ENCODE measurements at regions not wholly inside any gene's neighbourhood (a gene's known extent, or its start where the extent isn't known, plus 50 kb on each side); places are given as distances from the start of the nearest gene placed in this dataset.

DNA sequence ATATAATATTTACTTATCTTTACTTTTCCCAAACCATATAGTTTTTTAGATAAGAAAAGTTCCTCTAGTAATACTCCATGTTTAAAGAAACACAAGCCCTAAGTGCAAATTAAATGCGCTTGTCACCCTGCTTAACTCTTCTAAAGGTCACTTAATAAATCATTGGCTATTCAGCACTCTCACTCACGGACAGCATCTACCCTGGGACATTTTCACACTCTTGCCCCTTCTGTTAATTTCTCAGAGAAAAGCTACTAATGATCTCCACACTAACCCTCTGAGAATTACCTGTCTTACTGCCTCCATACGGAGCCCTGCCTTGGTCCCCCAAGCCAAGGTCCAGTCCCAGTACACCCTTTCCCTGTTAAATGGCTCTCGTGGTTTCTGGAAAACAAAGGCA lies 102.2 kb downstream of the NRN1 start:
- no peaks in the 10 kb centered on the region for H3K79me2 ChIP-seq (ENCODE audit: low read length)
- H3K27ac ChIP-seq (ENCODE audit: low read length), result no peak overlapping the region
- no peaks in the 10 kb centered on the region for H3K9me3 ChIP-seq (ENCODE audit: low read length)
- no peak overlapping the region for H3K9ac ChIP-seq (ENCODE audit: low read length)
- DNase-seq (no peak), ATAC-seq (no peak)
- no peak overlapping the region for H2AFZ ChIP-seq (ENCODE audit: low read length)
- TF ChIP-seq EZH2phosphoT487 (IDR thresholded peaks at IDR 0.05; ENCODE audit: borderline replicate concordance, low read length) (no peak), CTCF (conservative IDR thresholded peaks at IDR 0.05; ENCODE audit: low read depth, low read length) (no peak), EZH2 (IDR thresholded peaks at IDR 0.05; ENCODE audit: low read length, unreplicated experiment) (no peak)
- no peaks in the 10 kb centered on the region for H3K27me3 ChIP-seq (ENCODE audit: low read length)
- no TSS peak for BruUV-seq (replicated peaks)
- ChIA-PET CTCF (no interaction called here), POLR2A (ENCODE audit: unreplicated experiment) (no interaction called here)
- no peaks in the 10 kb centered on the region for H3K9me2 ChIP-seq (replicated peaks; ENCODE audit: low read length)
- no peaks in the 10 kb centered on the region for H3K36me3 ChIP-seq (ENCODE audit: low read depth, low read length)
- H3F3A ChIP-seq (ENCODE audit: low read length, unreplicated experiment), result no peaks in the 10 kb centered on the region
- intact Hi-C loops (cut with micrococcal nuclease), result no loop called here
- no peak overlapping the region for H3K4me3 ChIP-seq (ENCODE audit: low read length)
- H3K4me2 ChIP-seq (ENCODE audit: low read length), result no peak overlapping the region
- H4K20me1 ChIP-seq (ENCODE audit: low read length), result no peaks in the 10 kb centered on the region
- H3K4me1 ChIP-seq (ENCODE audit: insufficient read depth, low read length), result no peaks in the 10 kb centered on the region

- no peak overlapping the region for H3K9ac ChIP-seq (ENCODE audit: low read length)
- DNase-seq (no peak), ATAC-seq (no peak)
- no peaks in the 10 kb centered on the region for H3F3A ChIP-seq (ENCODE audit: low read length, unreplicated experiment)
- no peaks in the 10 kb centered on the region for H3K79me2 ChIP-seq (ENCODE audit: low read length)
- H3K4me3 ChIP-seq (ENCODE audit: low read length), result no peak overlapping the region
- H3K9me2 ChIP-seq (replicated peaks; ENCODE audit: low read length), result no peaks in the 10 kb centered on the region
- H3K27ac ChIP-seq (ENCODE audit: low read length), result no peak overlapping the region
- no peak overlapping the region for H2AFZ ChIP-seq (ENCODE audit: low read length)
- no peaks in the 10 kb centered on the region for H3K27me3 ChIP-seq (ENCODE audit: low read length)
- no peaks in the 10 kb centered on the region for H3K36me3 ChIP-seq (ENCODE audit: low read depth, low read length)
- H3K4me1 ChIP-seq (ENCODE audit: insufficient read depth, low read length), result no peaks in the 10 kb centered on the region
- TF ChIP-seq EZH2phosphoT487 (IDR thresholded peaks at IDR 0.05; ENCODE audit: borderline replicate concordance, low read length) (no peak), CTCF (conservative IDR thresholded peaks at IDR 0.05; ENCODE audit: low read depth, low read length) (no peak), EZH2 (IDR thresholded peaks at IDR 0.05; ENCODE audit: low read length, unreplicated experiment) (no peak)
- BruUV-seq (replicated peaks), result no TSS peak
- H3K4me2 ChIP-seq (ENCODE audit: low read length), result no peak overlapping the region
- intact Hi-C loops (cut with micrococcal nuclease), result no loop called here
- no peaks in the 10 kb centered on the region for H4K20me1 ChIP-seq (ENCODE audit: low read length)
- H3K9me3 ChIP-seq (ENCODE audit: low read length), result no peaks in the 10 kb centered on the region
- ChIA-PET CTCF (no interaction called here), POLR2A (ENCODE audit: unreplicated experiment) (no interaction called here)
Measured at GRCh38 chr6:5899216-5900045, 107.3 kb downstream of the NRN1 start.

DNA sequence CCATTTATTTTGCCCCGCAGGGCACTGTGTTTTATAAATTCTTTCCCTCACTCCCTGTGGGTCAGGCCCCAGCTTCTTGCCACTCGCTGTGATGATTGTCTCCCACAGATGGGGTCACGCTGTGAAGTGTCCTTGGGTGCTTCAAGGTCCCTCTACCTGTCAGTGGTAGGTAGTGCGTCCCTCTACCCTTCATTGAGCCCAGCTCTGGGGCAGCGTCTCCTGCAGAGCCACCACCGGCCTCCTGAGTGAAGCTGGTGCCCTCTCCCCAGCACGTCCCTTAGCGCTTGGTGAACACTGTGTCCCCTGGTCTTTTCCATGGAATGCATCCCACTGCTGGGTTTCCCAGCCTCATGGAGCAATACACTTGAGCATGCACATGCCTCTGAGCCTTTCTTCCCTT lies 108.2 kb downstream of the NRN1 start:
- H3F3A ChIP-seq (ENCODE audit: low read length, unreplicated experiment), result no peaks in the 10 kb centered on the region
- H3K9me3 ChIP-seq (ENCODE audit: low read length), result no peaks in the 10 kb centered on the region
- no peak for ATAC-seq
- no peak overlapping the region for H3K4me2 ChIP-seq (ENCODE audit: low read length)
- intact Hi-C loops (cut with micrococcal nuclease), result no loop called here
- no peak overlapping the region for H3K4me3 ChIP-seq (ENCODE audit: low read length)
- H3K27ac ChIP-seq (ENCODE audit: low read length), result no peak overlapping the region
- H3K27me3 ChIP-seq (ENCODE audit: low read length), result no peaks in the 10 kb centered on the region
- BruUV-seq (replicated peaks), result no TSS peak
- H3K79me2 ChIP-seq (ENCODE audit: low read length), result no peaks in the 10 kb centered on the region
- no peaks in the 10 kb centered on the region for H4K20me1 ChIP-seq (ENCODE audit: low read length)
- no peak; the same call in 1 of the 2 replicates for TF ChIP-seq CTCF (conservative IDR thresholded peaks at IDR 0.05; ENCODE audit: low read depth, low read length)
- no peak for TF ChIP-seq EZH2phosphoT487 (IDR thresholded peaks at IDR 0.05; ENCODE audit: borderline replicate concordance, low read length)
- TF ChIP-seq EZH2 (IDR thresholded peaks at IDR 0.05; ENCODE audit: low read length, unreplicated experiment), result no peak
- H2AFZ ChIP-seq (ENCODE audit: low read length), result no peak overlapping the region
- no peak overlapping the region for H3K9ac ChIP-seq (ENCODE audit: low read length)
- H3K4me1 ChIP-seq (ENCODE audit: insufficient read depth, low read length), result no peaks in the 10 kb centered on the region
- DNase-seq, result no peak
- CTCF ChIA-PET, result no interaction called here
- no peaks in the 10 kb centered on the region for H3K9me2 ChIP-seq (replicated peaks; ENCODE audit: low read length)
- POLR2A ChIA-PET (ENCODE audit: unreplicated experiment), result no interaction called here
- H3K36me3 ChIP-seq (ENCODE audit: low read depth, low read length), result no peaks in the 10 kb centered on the region
